BLaER1 (cell line): ENCODE measurements at regions not wholly inside any gene's neighbourhood (a gene's known extent, or its start where the extent isn't known, plus 50 kb on each side); places are given as distances from the start of the nearest gene placed in this dataset.
"Not testable (repeated sequence)": the region's sequence is repeated elsewhere in the genome, so short reads cannot be mapped to it uniquely, and the experiment has no call there.

Experiments used
- H3K27ac ChIP-seq: shearing (Covaris generic); formaldehyde crosslinking; 2 replicates; pipeline ENCODE4 v1.8.1; 2022
- H3K27me3 ChIP-seq: shearing (Covaris generic); formaldehyde crosslinking; 2 replicates; pipeline ENCODE4 v1.8.1; 2022
- H3K36me3 ChIP-seq: shearing (Covaris generic); formaldehyde crosslinking; 2 replicates; pipeline ENCODE4 v1.8.1; 2022
- H3K4me1 ChIP-seq: shearing (Covaris generic); formaldehyde crosslinking; 2 replicates; pipeline ENCODE4 v1.8.1; 2022
- H3K4me2 ChIP-seq: shearing (Covaris generic); formaldehyde crosslinking; 2 replicates; pipeline ENCODE4 v1.8.1; 2022
- H3K4me3 ChIP-seq: shearing (Covaris generic); formaldehyde crosslinking; 2 replicates; pipeline ENCODE4 v1.8.1; 2022
- H3K9ac ChIP-seq: shearing (Covaris generic); formaldehyde crosslinking; 2 replicates; pipeline ENCODE4 v1.8.1; 2022
- H3K9me3 ChIP-seq: shearing (Covaris generic); formaldehyde crosslinking; 2 replicates; pipeline ENCODE4 v1.8.1; 2022
- H4K20me1 ChIP-seq: shearing (Covaris generic); formaldehyde crosslinking; 2 replicates; pipeline ENCODE4 v1.8.1; 2022
- Cebpa-rat ChIP-seq: shearing (Covaris generic); IDR thresholded peaks from 2 replicates; pipeline ENCODE4 v1.8.1; 2022

- no peaks in the 10 kb centered on the region for H3K36me3 ChIP-seq
- no peak overlapping the region for H3K27ac ChIP-seq
- no peak overlapping the region for H3K4me3 ChIP-seq
- no peak overlapping the region for H3K9ac ChIP-seq
- H3K9me3 ChIP-seq, result no peaks in the 10 kb centered on the region
- no peak for TF ChIP-seq Cebpa-rat
- H3K27me3 ChIP-seq, result no peaks in the 10 kb centered on the region
- no peak overlapping the region for H3K4me2 ChIP-seq
- no peaks in the 10 kb centered on the region for H3K4me1 ChIP-seq
- no peaks in the 10 kb centered on the region for H4K20me1 ChIP-seq
Observed at GRCh38 chr6:112946051-112946450, 598.9 kb downstream of the RFPL4B start.

- Histone ChIP-seq H3K9me3 (no peaks in the 10 kb centered on the region), H4K20me1 (no peaks in the 10 kb centered on the region), H3K4me3 (no peak overlapping the region), H3K36me3 (no peaks in the 10 kb centered on the region), H3K9ac (no peak overlapping the region), H3K4me2 (no peak overlapping the region), H3K27me3 (no peaks in the 10 kb centered on the region), H3K27ac (no peak overlapping the region), H3K4me1 (no peaks in the 10 kb centered on the region)
- TF ChIP-seq Cebpa-rat, result no peak
Observed at GRCh38 chr6:112947507-112947906, 600.4 kb downstream of the RFPL4B start.

- no peak overlapping the region for H3K9ac ChIP-seq
Observed at GRCh38 chr6:112951829-112952228, 604.7 kb downstream of the RFPL4B start.

GRCh38 chr6:112955743-112956142 is 608.6 kb downstream of the RFPL4B start:
- not testable (repeated sequence) for H3K4me1 ChIP-seq, H3K27ac ChIP-seq, H4K20me1 ChIP-seq, H3K4me3 ChIP-seq, H3K4me2 ChIP-seq, H3K9ac ChIP-seq, H3K27me3 ChIP-seq, H3K9me3 ChIP-seq, H3K36me3 ChIP-seq

More at GRCh38 chr6:112951829-112952228, 604.7 kb downstream of the RFPL4B start:
- Histone ChIP-seq H3K27ac (no peak overlapping the region), H3K36me3 (no peaks in the 10 kb centered on the region), H4K20me1 (no peaks in the 10 kb centered on the region), H3K9me3 (no peaks in the 10 kb centered on the region), H3K4me2 (no peak overlapping the region), H3K4me3 (no peak overlapping the region), H3K4me1 (no peaks in the 10 kb centered on the region), H3K27me3 (no peaks in the 10 kb centered on the region)
- no peak for TF ChIP-seq Cebpa-rat

GRCh38 chr6:112956696-112957535 is 609.8 kb downstream of the RFPL4B start:
- Histone ChIP-seq H3K27ac (no peak overlapping the region), H3K4me2 (no peak overlapping the region), H3K9me3 (no peaks in the 10 kb centered on the region)

GRCh38 chr6:112957536-112957916 is 610.4 kb downstream of the RFPL4B start:
- Histone ChIP-seq H3K9ac (no peak overlapping the region), H3K27ac (no peak overlapping the region), H3K9me3 (no peaks in the 10 kb centered on the region), H3K27me3 (no peaks in the 10 kb centered on the region), H3K4me2 (no peak overlapping the region), H4K20me1 (no peaks in the 10 kb centered on the region), H3K36me3 (no peaks in the 10 kb centered on the region), H3K4me3 (no peak overlapping the region), H3K4me1 (no peaks in the 10 kb centered on the region)
- no peak for TF ChIP-seq Cebpa-rat

More at GRCh38 chr6:112956696-112957535, 609.8 kb downstream of the RFPL4B start:
- H3K27me3 ChIP-seq, result no peaks in the 10 kb centered on the region
- no peak overlapping the region for H3K9ac ChIP-seq
- no peaks in the 10 kb centered on the region for H4K20me1 ChIP-seq
- no peaks in the 10 kb centered on the region for H3K4me1 ChIP-seq
- no peak for TF ChIP-seq Cebpa-rat
- no peaks in the 10 kb centered on the region for H3K36me3 ChIP-seq
- no peak overlapping the region for H3K4me3 ChIP-seq

- H3K27me3 ChIP-seq, H4K20me1 ChIP-seq, H3K9ac ChIP-seq, H3K4me1 ChIP-seq, H3K9me3 ChIP-seq, H3K4me2 ChIP-seq, H3K4me3 ChIP-seq, H3K27ac ChIP-seq, H3K36me3 ChIP-seq: not testable (repeated sequence)
Observed at GRCh38 chr6:112960130-112960529, 613.0 kb downstream of the RFPL4B start.

- Histone ChIP-seq H3K9me3 (no peaks in the 10 kb centered on the region), H4K20me1 (no peaks in the 10 kb centered on the region), H3K27me3 (no peaks in the 10 kb centered on the region), H3K36me3 (no peaks in the 10 kb centered on the region), H3K9ac (no peak overlapping the region), H3K27ac (no peak overlapping the region), H3K4me2 (no peak overlapping the region), H3K4me3 (no peak overlapping the region), H3K4me1 (no peaks in the 10 kb centered on the region)
- TF ChIP-seq Cebpa-rat, result no peak
Observed at GRCh38 chr6:112967974-112968373, 620.8 kb downstream of the RFPL4B start.

GRCh38 chr6:112971651-112972050 is 624.5 kb downstream of the RFPL4B start:
- H3K27me3 ChIP-seq, result no peaks in the 10 kb centered on the region
- no peak for TF ChIP-seq Cebpa-rat
- no peak overlapping the region for H3K4me2 ChIP-seq
- no peak overlapping the region for H3K9ac ChIP-seq
- H3K9me3 ChIP-seq, result peaks cover 18% of the 10 kb centered on the region
- H3K36me3 ChIP-seq, result no peaks in the 10 kb centered on the region
- H3K4me3 ChIP-seq, result no peak overlapping the region
- H3K4me1 ChIP-seq, result no peaks in the 10 kb centered on the region
- no peak overlapping the region for H3K27ac ChIP-seq
- no peaks in the 10 kb centered on the region for H4K20me1 ChIP-seq

- not testable (repeated sequence) for H3K27me3 ChIP-seq, H3K36me3 ChIP-seq, H3K4me3 ChIP-seq, H3K4me1 ChIP-seq, H3K9ac ChIP-seq, H3K27ac ChIP-seq, H4K20me1 ChIP-seq, H3K4me2 ChIP-seq
- peaks cover 18% of the 10 kb centered on the region for H3K9me3 ChIP-seq
Observed at GRCh38 chr6:112974931-112975330, 627.8 kb downstream of the RFPL4B start.

- H3K4me3 ChIP-seq, H3K27ac ChIP-seq, H3K4me2 ChIP-seq, H3K9ac ChIP-seq, H3K36me3 ChIP-seq, H4K20me1 ChIP-seq, H3K27me3 ChIP-seq, H3K4me1 ChIP-seq: not testable (repeated sequence)
- peaks cover 18% of the 10 kb centered on the region for H3K9me3 ChIP-seq
Observed at GRCh38 chr6:112976579-112976978, 629.4 kb downstream of the RFPL4B start.
